ENCODE measurements at regions not wholly inside any gene's neighbourhood (a gene's known extent, or its start where the extent isn't known, plus 50 kb on each side); places are given as distances from the start of the nearest gene placed in this dataset.

DNA sequence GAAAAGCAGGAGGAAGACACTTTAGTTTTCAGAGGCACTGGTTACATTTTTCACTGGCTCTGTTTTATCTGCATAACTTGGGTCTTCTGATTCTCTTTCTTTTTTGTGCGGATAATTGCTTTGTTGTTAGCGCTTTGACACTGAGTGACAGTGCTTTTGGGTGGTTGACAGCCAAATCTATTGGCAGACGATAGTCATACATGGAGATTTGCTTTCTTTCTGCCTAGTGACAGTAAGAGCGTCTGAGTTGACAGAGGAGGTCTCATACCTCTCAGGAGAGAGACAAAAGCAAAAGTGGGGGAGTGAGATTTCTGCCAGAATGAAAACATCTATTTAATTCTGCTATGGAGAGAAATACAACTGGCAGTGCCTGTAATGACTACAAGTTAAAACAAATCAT is 2278.0 kb upstream of the WWC1 start:
- Histone ChIP-seq H3K9ac (ENCODE audit: low read length) (no peak overlapping the region), H3K27ac (ENCODE audit: low read depth, low read length) (no peak overlapping the region), H3K9me3 (ENCODE audit: control insufficient read depth, insufficient read depth, low read depth, low read length) (no peaks in the 10 kb centered on the region), H3K4me3 (ENCODE audit: low read depth, low read length) (no peak overlapping the region), H3K27me3 (ENCODE audit: control insufficient read depth, insufficient read depth, low read length) (no peaks in the 10 kb centered on the region), H3K36me3 (ENCODE audit: control insufficient read depth, insufficient read depth, low read length) (no peaks in the 10 kb centered on the region), H3K4me1 (ENCODE audit: control insufficient read depth, insufficient read depth, low read length) (no peaks in the 10 kb centered on the region)

GRCh38 chr5:166014256-166014655 is 2277.2 kb upstream of the WWC1 start:
- H3K27me3 ChIP-seq (ENCODE audit: control insufficient read depth, insufficient read depth, low read length): no peaks in the 10 kb centered on the region
- H3K9me3 ChIP-seq (ENCODE audit: control insufficient read depth, insufficient read depth, low read depth, low read length): no peaks in the 10 kb centered on the region
- H3K4me1 ChIP-seq (ENCODE audit: control insufficient read depth, insufficient read depth, low read length): no peaks in the 10 kb centered on the region
- no peak overlapping the region for H3K9ac ChIP-seq (ENCODE audit: low read length)
- no peak overlapping the region for H3K4me3 ChIP-seq (ENCODE audit: low read depth, low read length)
- H3K27ac ChIP-seq (ENCODE audit: low read depth, low read length): no peak overlapping the region
- H3K36me3 ChIP-seq (ENCODE audit: control insufficient read depth, insufficient read depth, low read length): no peaks in the 10 kb centered on the region

- no peaks in the 10 kb centered on the region for H3K27me3 ChIP-seq (ENCODE audit: control insufficient read depth, insufficient read depth, low read length)
- H3K4me3 ChIP-seq (ENCODE audit: low read depth, low read length): no peak overlapping the region
- H3K9ac ChIP-seq (ENCODE audit: low read length): no peak overlapping the region
- H3K36me3 ChIP-seq (ENCODE audit: control insufficient read depth, insufficient read depth, low read length): no peaks in the 10 kb centered on the region
- H3K4me1 ChIP-seq (ENCODE audit: control insufficient read depth, insufficient read depth, low read length): no peaks in the 10 kb centered on the region
- no peaks in the 10 kb centered on the region for H3K9me3 ChIP-seq (ENCODE audit: control insufficient read depth, insufficient read depth, low read depth, low read length)
- no peak overlapping the region for H3K27ac ChIP-seq (ENCODE audit: low read depth, low read length)
These were observed 2272.7 kb upstream of the WWC1 start for GRCh38 chr5:166018716-166019115.

GRCh38 chr5:166022065-166022464 is 2269.4 kb upstream of the WWC1 start:
- Histone ChIP-seq H3K27ac (ENCODE audit: low read depth, low read length) (no peak overlapping the region), H3K27me3 (ENCODE audit: control insufficient read depth, insufficient read depth, low read length) (no peaks in the 10 kb centered on the region), H3K36me3 (ENCODE audit: control insufficient read depth, insufficient read depth, low read length) (no peaks in the 10 kb centered on the region), H3K9me3 (ENCODE audit: control insufficient read depth, insufficient read depth, low read depth, low read length) (no peaks in the 10 kb centered on the region), H3K4me3 (ENCODE audit: low read depth, low read length) (no peak overlapping the region), H3K4me1 (ENCODE audit: control insufficient read depth, insufficient read depth, low read length) (no peaks in the 10 kb centered on the region), H3K9ac (ENCODE audit: low read length) (no peak overlapping the region)

GRCh38 chr5:166024970-166025369 is 2266.5 kb upstream of the WWC1 start:
- Histone ChIP-seq H3K27ac (ENCODE audit: low read depth, low read length) (no peak overlapping the region), H3K9me3 (ENCODE audit: control insufficient read depth, insufficient read depth, low read depth, low read length) (no peaks in the 10 kb centered on the region), H3K4me3 (ENCODE audit: low read depth, low read length) (no peak overlapping the region), H3K9ac (ENCODE audit: low read length) (no peak overlapping the region), H3K4me1 (ENCODE audit: control insufficient read depth, insufficient read depth, low read length) (no peaks in the 10 kb centered on the region), H3K27me3 (ENCODE audit: control insufficient read depth, insufficient read depth, low read length) (no peaks in the 10 kb centered on the region), H3K36me3 (ENCODE audit: control insufficient read depth, insufficient read depth, low read length) (no peaks in the 10 kb centered on the region)

DNA sequence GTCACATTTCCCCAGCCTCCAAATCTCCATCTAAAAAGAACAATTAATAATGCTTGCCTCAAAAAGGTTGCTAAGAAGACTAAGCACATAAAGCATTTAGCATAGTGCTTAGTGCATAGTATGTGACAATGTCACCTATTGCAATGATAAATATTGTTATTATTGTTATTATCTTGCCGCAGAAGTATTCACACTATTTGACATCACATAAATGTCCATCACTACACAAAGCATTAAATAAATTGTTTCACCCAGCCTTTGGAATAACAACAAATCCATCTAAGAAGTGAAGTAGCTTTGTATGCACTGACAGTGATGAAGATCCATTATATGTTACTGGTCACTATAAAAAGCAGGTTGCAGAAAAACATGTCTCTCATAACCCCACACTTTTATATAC is 2263.9 kb upstream of the WWC1 start:
- H3K9me3 ChIP-seq (ENCODE audit: control insufficient read depth, insufficient read depth, low read depth, low read length): 0 out of 2 replicates have a peak, but pooled peaks cover 2% of the 10 kb centered on the region
- no peak overlapping the region for H3K4me3 ChIP-seq (ENCODE audit: low read depth, low read length)
- no peaks in the 10 kb centered on the region for H3K27me3 ChIP-seq (ENCODE audit: control insufficient read depth, insufficient read depth, low read length)
- no peak overlapping the region for H3K27ac ChIP-seq (ENCODE audit: low read depth, low read length)
- H3K4me1 ChIP-seq (ENCODE audit: control insufficient read depth, insufficient read depth, low read length): peaks cover 8% of the 10 kb centered on the region; the same call in 1 of the 2 replicates
- H3K9ac ChIP-seq (ENCODE audit: low read length): no peak overlapping the region
- no peaks in the 10 kb centered on the region for H3K36me3 ChIP-seq (ENCODE audit: control insufficient read depth, insufficient read depth, low read length)

DNA sequence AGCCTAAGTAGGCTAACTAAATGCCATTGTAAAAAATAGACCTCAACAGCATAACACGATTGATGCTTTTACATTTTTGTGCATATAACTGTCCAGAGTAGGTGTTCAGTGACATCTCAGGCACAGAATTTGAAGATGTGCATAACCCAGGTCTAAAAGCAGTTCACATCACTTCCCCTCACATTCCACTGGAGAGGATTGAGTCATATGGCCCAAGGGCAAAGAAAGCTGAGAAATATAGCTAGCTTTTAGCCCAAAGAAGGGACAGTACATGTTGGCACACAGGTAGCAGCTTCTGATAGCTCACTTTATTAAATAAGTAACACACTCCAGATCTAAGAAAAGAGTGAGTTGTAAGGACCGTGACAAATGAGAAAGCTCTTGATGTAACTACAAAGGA is 2259.5 kb upstream of the WWC1 start:
- Histone ChIP-seq H3K27ac (ENCODE audit: low read depth, low read length) (no peak overlapping the region), H3K4me3 (ENCODE audit: low read depth, low read length) (no peak overlapping the region), H3K27me3 (ENCODE audit: control insufficient read depth, insufficient read depth, low read length) (no peaks in the 10 kb centered on the region), H3K36me3 (ENCODE audit: control insufficient read depth, insufficient read depth, low read length) (no peaks in the 10 kb centered on the region), H3K9me3 (ENCODE audit: control insufficient read depth, insufficient read depth, low read depth, low read length) (0 out of 2 replicates have a peak, but pooled peaks cover 2% of the 10 kb centered on the region), H3K4me1 (ENCODE audit: control insufficient read depth, insufficient read depth, low read length) (peaks cover 11% of the 10 kb centered on the region; the same call in 1 of the 2 replicates), H3K9ac (ENCODE audit: low read length) (no peak overlapping the region)

GRCh38 chr5:166032601-166033000 is 2258.8 kb upstream of the WWC1 start:
- Histone ChIP-seq H3K4me1 (ENCODE audit: control insufficient read depth, insufficient read depth, low read length) (peaks cover 11% of the 10 kb centered on the region; the same call in 1 of the 2 replicates), H3K4me3 (ENCODE audit: low read depth, low read length) (no peak overlapping the region), H3K27ac (ENCODE audit: low read depth, low read length) (no peak overlapping the region), H3K9ac (ENCODE audit: low read length) (no peak overlapping the region), H3K36me3 (ENCODE audit: control insufficient read depth, insufficient read depth, low read length) (no peaks in the 10 kb centered on the region), H3K9me3 (ENCODE audit: control insufficient read depth, insufficient read depth, low read depth, low read length) (peaks cover 5% of the 10 kb centered on the region; the same call in 1 of the 2 replicates), H3K27me3 (ENCODE audit: control insufficient read depth, insufficient read depth, low read length) (no peaks in the 10 kb centered on the region)

DNA sequence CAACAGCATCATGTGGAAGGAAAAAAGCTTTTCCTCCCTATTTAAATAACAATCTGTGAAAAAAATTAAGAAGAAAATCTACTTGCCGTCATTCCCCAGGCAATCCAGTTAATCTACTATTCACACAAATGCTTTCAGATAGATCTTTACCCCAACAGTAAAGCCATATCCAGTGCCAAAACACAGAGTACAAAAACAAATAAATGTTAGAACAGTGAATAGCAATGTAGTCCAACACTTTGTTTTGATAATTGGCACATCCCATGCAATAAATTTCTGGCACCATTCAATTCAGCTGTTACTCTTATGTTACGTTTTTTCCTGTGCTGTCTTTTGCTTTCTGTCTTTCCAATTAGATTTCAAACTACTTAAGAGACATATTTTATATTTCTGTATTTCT is 2245.5 kb upstream of the WWC1 start:
- Histone ChIP-seq H3K36me3 (ENCODE audit: control insufficient read depth, insufficient read depth, low read length) (no peaks in the 10 kb centered on the region), H3K9me3 (ENCODE audit: control insufficient read depth, insufficient read depth, low read depth, low read length) (peaks cover 7% of the 10 kb centered on the region; the same call in 1 of the 2 replicates), H3K4me1 (ENCODE audit: control insufficient read depth, insufficient read depth, low read length) (no peaks in the 10 kb centered on the region), H3K27me3 (ENCODE audit: control insufficient read depth, insufficient read depth, low read length) (no peaks in the 10 kb centered on the region), H3K4me3 (ENCODE audit: low read depth, low read length) (no peak overlapping the region), H3K27ac (ENCODE audit: low read depth, low read length) (no peak overlapping the region), H3K9ac (ENCODE audit: low read length) (no peak overlapping the region)

- no peaks in the 10 kb centered on the region for H3K36me3 ChIP-seq (ENCODE audit: control insufficient read depth, insufficient read depth, low read length)
- H3K9me3 ChIP-seq (ENCODE audit: control insufficient read depth, insufficient read depth, low read depth, low read length): peaks cover 7% of the 10 kb centered on the region; the same call in 1 of the 2 replicates
- H3K4me1 ChIP-seq (ENCODE audit: control insufficient read depth, insufficient read depth, low read length): no peaks in the 10 kb centered on the region
- no peak overlapping the region for H3K9ac ChIP-seq (ENCODE audit: low read length)
- H3K27me3 ChIP-seq (ENCODE audit: control insufficient read depth, insufficient read depth, low read length): no peaks in the 10 kb centered on the region
- no peak overlapping the region for H3K27ac ChIP-seq (ENCODE audit: low read depth, low read length)
- no peak overlapping the region for H3K4me3 ChIP-seq (ENCODE audit: low read depth, low read length)
These were observed 2244.5 kb upstream of the WWC1 start for GRCh38 chr5:166046956-166047355.

DNA sequence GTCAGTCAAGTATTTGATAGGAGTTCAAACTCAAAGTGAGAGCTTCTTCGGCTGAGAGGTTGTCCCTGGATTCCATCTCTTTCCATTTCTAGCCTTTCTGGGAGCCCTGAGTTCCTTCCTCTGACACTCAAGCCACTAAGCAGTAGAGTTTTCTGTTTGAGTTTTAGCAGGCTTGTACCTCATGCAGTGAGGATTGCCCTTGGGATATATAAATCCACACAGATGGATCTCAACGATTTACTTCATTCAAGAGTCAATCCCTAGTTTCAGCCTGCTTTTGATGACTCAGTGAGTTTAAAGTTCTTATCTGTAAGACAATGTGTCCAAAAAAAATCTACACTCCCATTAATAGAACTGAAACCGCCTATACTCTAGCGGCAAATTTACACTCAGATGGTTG is 2240.9 kb upstream of the WWC1 start:
- H3K9me3 ChIP-seq (ENCODE audit: control insufficient read depth, insufficient read depth, low read depth, low read length): no peaks in the 10 kb centered on the region
- no peak overlapping the region for H3K27ac ChIP-seq (ENCODE audit: low read depth, low read length)
- H3K27me3 ChIP-seq (ENCODE audit: control insufficient read depth, insufficient read depth, low read length): no peaks in the 10 kb centered on the region
- H3K4me3 ChIP-seq (ENCODE audit: low read depth, low read length): no peak overlapping the region
- no peaks in the 10 kb centered on the region for H3K36me3 ChIP-seq (ENCODE audit: control insufficient read depth, insufficient read depth, low read length)
- no peaks in the 10 kb centered on the region for H3K4me1 ChIP-seq (ENCODE audit: control insufficient read depth, insufficient read depth, low read length)
- H3K9ac ChIP-seq (ENCODE audit: low read length): no peak overlapping the region

GRCh38 chr5:166058660-166059059 is 2232.8 kb upstream of the WWC1 start:
- Histone ChIP-seq H3K4me3 (ENCODE audit: low read depth, low read length) (no peak overlapping the region), H3K4me1 (ENCODE audit: control insufficient read depth, insufficient read depth, low read length) (no peaks in the 10 kb centered on the region), H3K27me3 (ENCODE audit: control insufficient read depth, insufficient read depth, low read length) (no peaks in the 10 kb centered on the region), H3K9ac (ENCODE audit: low read length) (no peak overlapping the region), H3K27ac (ENCODE audit: low read depth, low read length) (no peak overlapping the region), H3K36me3 (ENCODE audit: control insufficient read depth, insufficient read depth, low read length) (no peaks in the 10 kb centered on the region), H3K9me3 (ENCODE audit: control insufficient read depth, insufficient read depth, low read depth, low read length) (no peaks in the 10 kb centered on the region)
